COLO668 (cell line): ENCODE measurements at regions not wholly inside any gene's neighbourhood (a gene's known extent, or its start where the extent isn't known, plus 50 kb on each side); places are given as distances from the start of the nearest gene placed in this dataset.
A peak's percentile ranks its signal among the peaks of the same experiment; 100 is the strongest.
"Not testable (repeated sequence)": the region's sequence is repeated elsewhere in the genome, so short reads cannot be mapped to it uniquely, and the experiment has no call there.

Experiments used
- DNase-seq: peaks from one replicate; lab custom pipeline; 2025; ENCODE audit not compliant: unreplicated experiment; lab: John Stamatoyannopoulos, UW

- DNase-seq, result no peak
Measured at GRCh38 chr12:78489990-78490389, 374.6 kb upstream of the SYT1 start.

- no peak for DNase-seq
Measured at GRCh38 chr12:78490861-78491260, 373.7 kb upstream of the SYT1 start.

GRCh38 chr12:78494911-78495310, 369.7 kb upstream of the SYT1 start:
- no peak for DNase-seq

GRCh38 chr12:78501825-78502224, 362.7 kb upstream of the SYT1 start:
- no peak for DNase-seq

- DNase-seq, result no peak
Measured at GRCh38 chr12:78519422-78519821, 345.2 kb upstream of the SYT1 start.

DNA sequence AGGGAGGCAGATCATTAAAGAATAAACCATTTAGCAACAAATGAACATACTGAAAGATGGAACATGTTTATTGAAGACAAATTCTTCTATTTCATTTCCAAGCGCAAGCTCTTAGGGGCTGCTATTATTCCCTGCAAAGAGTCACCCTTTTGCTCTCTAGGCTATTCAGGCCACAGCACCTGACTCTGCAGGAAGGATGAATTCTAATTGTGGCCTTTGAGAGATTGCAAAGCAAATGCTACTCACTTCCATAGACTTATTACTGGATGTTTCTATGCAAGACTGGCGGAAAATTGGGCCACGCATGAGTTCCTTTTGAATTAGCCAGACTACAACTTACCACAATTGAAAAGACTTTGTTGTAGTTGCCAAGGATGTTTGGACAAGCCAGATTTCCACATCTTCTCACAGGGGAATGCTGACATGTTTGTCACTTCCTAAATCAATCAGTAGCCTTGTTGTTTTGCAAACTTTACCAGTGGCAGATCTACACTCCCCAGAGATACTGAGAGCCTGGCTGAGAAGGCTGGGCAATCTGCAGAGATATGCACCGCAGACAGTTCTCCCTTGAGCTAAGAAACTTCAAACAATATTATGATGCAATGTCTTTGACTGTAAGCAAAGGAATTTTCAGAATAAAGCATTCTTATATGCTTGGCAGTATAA, 334.3 kb upstream of the SYT1 start:
- no peak for DNase-seq

DNA sequence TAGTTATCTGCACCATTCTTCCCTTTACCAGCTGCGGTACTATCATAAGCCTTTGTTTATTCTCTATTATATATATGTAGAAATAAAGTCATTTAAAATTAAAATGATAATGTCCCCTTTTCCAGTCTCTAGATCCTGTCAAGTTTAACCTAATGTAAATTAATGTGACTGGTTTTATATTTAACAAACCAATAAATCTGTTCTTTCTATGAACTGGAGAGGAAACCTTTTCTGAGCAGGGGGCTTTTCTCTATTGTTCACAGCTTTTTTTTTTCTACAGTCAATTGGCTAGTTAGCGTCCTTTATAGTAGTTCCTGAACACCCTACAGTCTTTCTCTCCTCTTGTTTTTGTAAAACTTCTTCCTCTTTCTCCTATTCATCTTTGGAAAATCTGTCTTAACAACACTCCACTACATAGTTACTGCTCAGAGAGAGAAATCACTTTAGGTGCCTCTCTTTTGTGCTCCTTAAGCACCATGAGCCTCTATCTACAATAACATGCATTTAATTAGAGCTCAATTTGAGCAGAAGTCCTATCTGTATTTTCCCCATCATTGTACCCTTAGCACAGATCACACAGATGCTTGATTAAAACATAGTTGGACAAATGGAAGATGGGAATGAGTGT, 332.6 kb upstream of the SYT1 start:
- no peak for DNase-seq

DNA sequence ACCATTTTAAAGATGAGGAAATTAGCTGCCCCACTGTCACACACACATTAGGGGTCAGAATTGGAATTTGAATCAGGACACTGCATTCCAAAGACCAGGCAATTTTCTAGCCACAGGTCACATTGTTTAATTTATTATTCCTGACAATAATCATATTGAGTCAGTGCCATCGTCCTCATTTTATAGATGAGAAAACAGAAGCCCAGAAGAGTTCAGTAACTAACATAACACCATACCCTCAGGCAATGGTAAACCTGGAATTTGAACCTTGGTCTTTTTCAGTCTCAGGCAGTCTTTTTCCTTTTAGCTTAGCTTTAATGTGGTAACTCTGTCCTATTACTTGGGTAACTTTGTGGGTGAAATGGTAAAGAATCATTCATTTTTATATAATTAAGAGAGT, 330.3 kb upstream of the SYT1 start:
- no peak for DNase-seq

- DNase-seq, result no peak
Measured at GRCh38 chr12:78540606-78541336, 323.8 kb upstream of the SYT1 start.

GRCh38 chr12:78550831-78551230, 313.7 kb upstream of the SYT1 start:
- no peak for DNase-seq

DNA sequence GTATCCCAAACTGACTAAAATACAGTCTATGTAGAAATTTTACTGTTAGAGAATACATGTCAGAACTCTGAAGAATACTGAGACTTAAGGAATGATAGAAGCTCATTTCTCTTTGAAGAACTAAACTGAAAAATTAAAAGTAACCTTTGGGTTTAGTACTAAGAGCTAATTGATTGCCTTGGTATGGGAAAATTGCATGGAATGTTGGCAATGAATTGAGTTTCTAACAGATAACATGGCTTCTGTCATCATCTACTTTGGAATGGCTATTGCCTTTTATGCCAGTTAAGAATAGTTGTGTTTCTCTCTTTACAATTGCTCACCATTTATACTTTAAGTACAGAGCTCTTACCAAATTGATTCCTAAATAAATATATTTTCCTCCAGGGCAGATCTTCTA, 308.8 kb upstream of the SYT1 start:
- no peak for DNase-seq

GRCh38 chr12:78556651-78557050, 307.9 kb upstream of the SYT1 start:
- no peak for DNase-seq

DNA sequence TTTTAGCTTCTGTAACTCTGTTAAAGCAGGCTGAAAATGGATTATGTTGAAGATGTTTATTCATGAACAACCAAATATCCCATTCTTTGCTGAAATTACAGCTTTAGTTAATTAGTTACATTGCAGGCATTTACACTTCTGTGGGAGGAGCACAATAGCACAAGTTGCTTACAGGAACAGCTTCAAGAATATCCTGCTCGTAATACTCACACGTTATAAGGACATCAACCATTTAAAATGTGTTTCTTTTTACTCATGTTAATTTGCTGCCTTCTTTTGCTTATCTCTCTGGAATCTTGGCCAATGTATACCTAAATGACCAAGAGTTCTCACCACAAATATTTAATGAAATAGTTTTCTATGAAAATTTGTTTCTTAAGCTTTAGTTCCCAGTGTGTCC, 305.2 kb upstream of the SYT1 start:
- DNase-seq, result no peak

DNA sequence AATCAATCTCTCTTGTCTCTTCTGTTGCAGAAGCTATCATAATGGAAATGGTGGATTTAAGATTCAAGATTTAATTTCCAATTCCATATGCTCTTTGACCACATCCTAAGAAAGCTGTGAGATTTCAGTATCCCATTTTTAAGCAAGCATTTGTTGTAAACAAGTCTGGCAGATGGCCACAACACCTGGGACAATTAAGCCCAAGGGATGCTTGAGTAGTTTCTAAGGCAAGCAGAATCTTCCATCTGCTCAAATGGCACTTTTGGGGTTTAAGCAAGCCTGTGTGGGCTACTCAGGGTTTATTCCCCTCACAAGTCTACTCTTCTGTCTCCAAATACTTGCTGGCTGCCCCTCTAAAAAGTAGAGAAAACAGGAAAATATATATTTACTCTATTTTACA, 304.7 kb upstream of the SYT1 start:
- no peak for DNase-seq

GRCh38 chr12:78560633-78561032, 303.9 kb upstream of the SYT1 start:
- DNase-seq, result no peak

- peak; percentile 20 for DNase-seq
Measured at GRCh38 chr12:78562368-78563205, 302.0 kb upstream of the SYT1 start.

- DNase-seq, result no peak
Measured at GRCh38 chr12:78563826-78564225, 300.7 kb upstream of the SYT1 start.

GRCh38 chr12:78566456-78566855, 298.1 kb upstream of the SYT1 start:
- DNase-seq, result no peak

- DNase-seq, result no peak
Measured at GRCh38 chr12:78568321-78569020, 296.1 kb upstream of the SYT1 start.

DNA sequence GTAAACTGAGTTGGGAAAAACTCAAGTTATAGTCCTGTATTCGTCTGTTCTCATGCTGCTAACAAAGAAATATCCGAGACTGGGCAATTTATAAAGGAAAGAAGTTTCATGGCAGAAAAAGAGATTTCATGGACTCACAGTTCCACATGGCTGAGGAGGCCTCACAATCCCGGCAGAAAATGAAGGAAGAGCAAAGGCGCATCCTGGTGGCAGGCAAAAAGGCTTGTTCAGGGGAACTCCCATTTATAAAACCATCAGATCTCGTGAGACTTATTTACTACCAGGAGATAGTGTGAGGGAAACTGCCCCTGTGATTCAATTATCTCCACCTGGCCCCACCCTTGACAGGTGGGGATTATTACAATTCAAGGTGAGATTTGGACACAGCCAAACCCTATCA, 292.6 kb upstream of the SYT1 start:
- peak; percentile 5 for DNase-seq

GRCh38 chr12:78575208-78575607, 289.4 kb upstream of the SYT1 start:
- not testable (repeated sequence) for DNase-seq
